Keratinocyte (primary cell): ENCODE measurements at regions not wholly inside any gene's neighbourhood (a gene's known extent, or its start where the extent isn't known, plus 50 kb on each side); places are given as distances from the start of the nearest gene placed in this dataset.

ENCODE experiments used
- EZH2 ChIP-seq: IDR thresholded peaks from one replicate; pipeline ENCODE4 v1.6.1; 2012; ENCODE audit warnings: inconsistent platforms, mild to moderate bottlenecking, low read length, moderate library complexity
- TF ChIP-seq, protein P1 (sequence below), 3 experiments: IDR thresholded peaks in 1 of 3; conservative IDR thresholded peaks in 1 of 3; optimal IDR thresholded peaks in 1 of 3; 2 replicates in 2 of 3; 3 replicates in 1 of 3; pipeline versions ENCODE3 to v1.5.1; 2011; ENCODE audit warnings: low read length in 3 of 3, mild to moderate bottlenecking in 3 of 3, moderate library complexity in 2 of 3, control low read depth in 1 of 3, inconsistent platforms in 1 of 3; ENCODE audit not compliant: insufficient read depth in 2 of 3; ENCODE audit errors: extremely low read depth in 1 of 3

DNA sequence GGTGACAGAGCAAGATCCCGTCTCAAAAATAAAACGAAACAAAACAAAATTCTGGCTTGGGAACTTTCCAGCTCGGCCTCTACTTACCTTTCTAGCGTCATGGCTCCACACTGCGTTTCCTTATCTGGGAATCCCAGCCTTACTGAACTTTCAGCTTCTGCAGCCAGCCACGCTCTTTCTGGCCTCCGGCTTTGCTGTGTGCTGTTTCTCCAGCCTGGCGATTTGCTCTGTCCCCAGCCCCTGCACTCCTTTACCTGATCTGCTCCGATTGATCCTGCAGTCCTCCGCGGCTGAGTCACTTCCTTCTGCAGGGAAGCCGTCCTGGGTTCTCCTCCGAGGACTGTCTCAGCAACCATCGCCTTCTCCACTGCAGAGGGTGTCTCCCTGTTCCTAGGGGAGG is 71.0 kb upstream of the FAM171A1 start:
- TF ChIP-seq, protein P1, sequence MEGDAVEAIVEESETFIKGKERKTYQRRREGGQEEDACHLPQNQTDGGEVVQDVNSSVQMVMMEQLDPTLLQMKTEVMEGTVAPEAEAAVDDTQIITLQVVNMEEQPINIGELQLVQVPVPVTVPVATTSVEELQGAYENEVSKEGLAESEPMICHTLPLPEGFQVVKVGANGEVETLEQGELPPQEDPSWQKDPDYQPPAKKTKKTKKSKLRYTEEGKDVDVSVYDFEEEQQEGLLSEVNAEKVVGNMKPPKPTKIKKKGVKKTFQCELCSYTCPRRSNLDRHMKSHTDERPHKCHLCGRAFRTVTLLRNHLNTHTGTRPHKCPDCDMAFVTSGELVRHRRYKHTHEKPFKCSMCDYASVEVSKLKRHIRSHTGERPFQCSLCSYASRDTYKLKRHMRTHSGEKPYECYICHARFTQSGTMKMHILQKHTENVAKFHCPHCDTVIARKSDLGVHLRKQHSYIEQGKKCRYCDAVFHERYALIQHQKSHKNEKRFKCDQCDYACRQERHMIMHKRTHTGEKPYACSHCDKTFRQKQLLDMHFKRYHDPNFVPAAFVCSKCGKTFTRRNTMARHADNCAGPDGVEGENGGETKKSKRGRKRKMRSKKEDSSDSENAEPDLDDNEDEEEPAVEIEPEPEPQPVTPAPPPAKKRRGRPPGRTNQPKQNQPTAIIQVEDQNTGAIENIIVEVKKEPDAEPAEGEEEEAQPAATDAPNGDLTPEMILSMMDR (optimal IDR thresholded peaks at IDR 0.05 in 1 of 3, IDR thresholded peaks at IDR 0.05 in 1 of 3, conservative IDR thresholded peaks at IDR 0.05 in 1 of 3; ENCODE audit: extremely low read depth in 1 of 3, insufficient read depth in 2 of 3, low read length in 3 of 3) = no peak
- TF ChIP-seq EZH2 = no peak
